ENCODE measurements at regions not wholly inside any gene's neighbourhood (a gene's known extent, or its start where the extent isn't known, plus 50 kb on each side); places are given as distances from the start of the nearest gene placed in this dataset.

GRCh38 chrX:95875661-95876060, 809.0 kb upstream of the DIAPH2 start:
- ATAC-seq (no peak), FAIRE-seq (no peak), DNase-seq (ENCODE audit: low spot score) (no peak)
- intact Hi-C loops (cut with micrococcal nuclease; ENCODE audit: unreplicated experiment) (no loop called here), in situ Hi-C loops (cut with HindIII; ENCODE audit: extremely low pct_ligation_motif_present, low pct_unique_long_range_greater_than_20kb) (no loop called here)
- H3K4me2 ChIP-seq (ENCODE audit: low read depth, low read length), result no peak overlapping the region
- no peaks in the 10 kb centered on the region for H3K4me1 ChIP-seq (ENCODE audit: insufficient read depth, low read length)
- H3K9me3 ChIP-seq (ENCODE audit: low read length), result no peaks in the 10 kb centered on the region
- CTCF ChIA-PET (ENCODE audit: low intra/inter-chr PET ratio, low total read pairs), result no interaction called here
- WGBS (ENCODE audit: low lambda C conversion rate), result 0% methylated on average over 1 of the region's 1 CpG
- no peak for TF ChIP-seq ZSCAN31 (CRISPR knock-in tag; IDR thresholded peaks at IDR 0.05; ENCODE audit: low read depth)
- TF ChIP-seq MED8 (CRISPR knock-in tag; IDR thresholded peaks at IDR 0.05; ENCODE audit: insufficient replicate concordance), result no peak
- no peak for TF ChIP-seq TFDP2 (CRISPR knock-in tag; IDR thresholded peaks at IDR 0.05)
- no peak for TF ChIP-seq ZNF225 (CRISPR knock-in tag; IDR thresholded peaks at IDR 0.05)
- TF ChIP-seq ZNF468 (CRISPR knock-in tag; IDR thresholded peaks at IDR 0.05), result no peak
- TF ChIP-seq TRIM24 (CRISPR knock-in tag; IDR thresholded peaks at IDR 0.05), result no peak
- TF ChIP-seq ZNF337 (CRISPR knock-in tag; IDR thresholded peaks at IDR 0.05; ENCODE audit: borderline replicate concordance, low read depth), result no peak
- TF ChIP-seq, protein P1, sequence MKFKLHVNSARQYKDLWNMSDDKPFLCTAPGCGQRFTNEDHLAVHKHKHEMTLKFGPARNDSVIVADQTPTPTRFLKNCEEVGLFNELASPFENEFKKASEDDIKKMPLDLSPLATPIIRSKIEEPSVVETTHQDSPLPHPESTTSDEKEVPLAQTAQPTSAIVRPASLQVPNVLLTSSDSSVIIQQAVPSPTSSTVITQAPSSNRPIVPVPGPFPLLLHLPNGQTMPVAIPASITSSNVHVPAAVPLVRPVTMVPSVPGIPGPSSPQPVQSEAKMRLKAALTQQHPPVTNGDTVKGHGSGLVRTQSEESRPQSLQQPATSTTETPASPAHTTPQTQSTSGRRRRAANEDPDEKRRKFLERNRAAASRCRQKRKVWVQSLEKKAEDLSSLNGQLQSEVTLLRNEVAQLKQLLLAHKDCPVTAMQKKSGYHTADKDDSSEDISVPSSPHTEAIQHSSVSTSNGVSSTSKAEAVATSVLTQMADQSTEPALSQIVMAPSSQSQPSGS (CRISPR knock-in tag; IDR thresholded peaks at IDR 0.05), result no peak
- TF ChIP-seq ZFY (CRISPR knock-in tag; IDR thresholded peaks at IDR 0.05), result no peak
- no peak for TF ChIP-seq ZNF776 (CRISPR knock-in tag; IDR thresholded peaks at IDR 0.05)
- no peak for TF ChIP-seq ZNF7 (CRISPR knock-in tag; IDR thresholded peaks at IDR 0.05)
- POLR2A ChIA-PET, result no interaction called here
- H3K27ac ChIP-seq (ENCODE audit: extremely low read length, insufficient read depth, low read length), result no peak overlapping the region
- no peaks in the 10 kb centered on the region for H3K27me3 ChIP-seq (ENCODE audit: control insufficient read depth in 1 of 2, insufficient read depth in 2 of 2, low read length in 2 of 2)
- H3K9ac ChIP-seq (ENCODE audit: insufficient read depth, low read depth, low read length), result no peak overlapping the region
- no peaks in the 10 kb centered on the region for H4K20me1 ChIP-seq (ENCODE audit: insufficient read depth, low read length)
- no peak overlapping the region for H3K4me3 ChIP-seq (replicated peaks in 1 of 3; ENCODE audit: insufficient read depth in 1 of 3, low read depth in 2 of 3, low read length in 3 of 3)
- H3K79me2 ChIP-seq (ENCODE audit: insufficient read depth, low read length), result no peaks in the 10 kb centered on the region
- no peaks in the 10 kb centered on the region for H3K36me3 ChIP-seq (replicated peaks in 1 of 2; ENCODE audit: control insufficient read depth in 1 of 2, insufficient read depth in 2 of 2, low read length in 2 of 2)
- no TSS peak for BruUV-seq (replicated peaks)
- no peak overlapping the region for H2AFZ ChIP-seq (ENCODE audit: low read length)

Measured in HepG2 (cell line).